HG02798 (cell line): ENCODE measurements at regions not wholly inside any gene's neighbourhood (a gene's known extent, or its start where the extent isn't known, plus 50 kb on each side); places are given as distances from the start of the nearest gene placed in this dataset.
A peak's percentile ranks its signal among the peaks of the same experiment; 100 is the strongest.

ENCODE experiments used
- ATAC-seq: cut with Tn5 transposase; IDR thresholded peaks from one replicate; pipeline ENCODE4 v1.9.1; 2021; ENCODE audit warnings: mild to moderate bottlenecking; ENCODE audit not compliant: unreplicated experiment, poor library complexity

GRCh38 chr3:187618722-187619121, 51.5 kb downstream of the SST start:
- ATAC-seq, result no peak

GRCh38 chr3:187617213-187617612, 53.0 kb downstream of the SST start:
- no peak for ATAC-seq

GRCh38 chr3:187616307-187616972, 53.8 kb downstream of the SST start:
- ATAC-seq, result peak; percentile 70

- no peak for ATAC-seq
Observed at GRCh38 chr3:187615630-187616029, 54.6 kb downstream of the SST start.

GRCh38 chr3:187612656-187613055, 57.5 kb downstream of the SST start:
- no peak for ATAC-seq

GRCh38 chr3:187610981-187611511, 59.1 kb downstream of the SST start:
- no peak for ATAC-seq

- ATAC-seq, result no peak
Observed at GRCh38 chr3:187594272-187594671, 75.9 kb downstream of the SST start.

- no peak for ATAC-seq
Observed at GRCh38 chr3:187593451-187593850, 76.7 kb downstream of the SST start.

- ATAC-seq, result no peak
Observed at GRCh38 chr3:187590861-187591576, 79.2 kb downstream of the SST start.

GRCh38 chr3:187587076-187587475, 83.1 kb downstream of the SST start:
- no peak for ATAC-seq

GRCh38 chr3:187586226-187586625, 84.0 kb downstream of the SST start:
- ATAC-seq, result no peak

GRCh38 chr3:187572441-187572840, 97.8 kb downstream of the SST start:
- ATAC-seq, result no peak

- ATAC-seq, result no peak
Observed at GRCh38 chr3:187571701-187572100, 98.5 kb downstream of the SST start.

- no peak for ATAC-seq
Observed at GRCh38 chr3:187570776-187571175, 99.4 kb downstream of the SST start.

- ATAC-seq, result no peak
Observed at GRCh38 chr3:187568171-187568570, 102.0 kb downstream of the SST start.

- ATAC-seq, result no peak
Observed at GRCh38 chr3:187567661-187568121, 102.5 kb downstream of the SST start.

- ATAC-seq, result no peak
Observed at GRCh38 chr3:187567021-187567420, 103.2 kb downstream of the SST start.

GRCh38 chr3:187565701-187566100, 104.5 kb downstream of the SST start:
- ATAC-seq, result no peak

- no peak for ATAC-seq
Observed at GRCh38 chr3:187558990-187559389, 111.2 kb downstream of the SST start.

GRCh38 chr3:187551416-187551815, 118.8 kb downstream of the SST start:
- ATAC-seq, result no peak

- no peak for ATAC-seq
Observed at GRCh38 chr3:187550446-187550845, 119.7 kb downstream of the SST start.

GRCh38 chr3:187545366-187545765, 124.8 kb downstream of the SST start:
- no peak for ATAC-seq
